ENCODE measurements at regions not wholly inside any gene's neighbourhood (a gene's known extent, or its start where the extent isn't known, plus 50 kb on each side); places are given as distances from the start of the nearest gene placed in this dataset.

DNA sequence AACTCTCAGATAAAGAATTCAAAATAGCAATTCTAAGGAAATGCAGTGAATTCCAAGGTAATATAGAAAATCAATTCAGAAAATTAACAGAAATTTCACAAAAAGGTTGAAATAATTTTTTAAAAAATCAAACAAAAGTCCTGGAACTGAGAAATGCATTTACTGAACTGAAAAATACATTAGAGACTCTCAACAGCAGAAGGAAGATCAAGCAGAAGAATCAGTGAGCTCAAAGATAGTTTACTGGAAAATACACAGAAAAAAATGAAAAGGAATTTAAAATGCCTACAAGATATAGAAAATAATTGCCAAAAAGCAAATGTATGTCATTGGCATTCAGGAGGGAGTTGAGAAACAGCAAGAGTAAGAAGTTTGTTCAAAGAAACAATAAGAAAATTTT, 107.3 kb downstream of the BUD13 start:
- Histone ChIP-seq H3K27ac (no peak overlapping the region), H3K27me3 (no peaks in the 10 kb centered on the region), H3K36me3 (no peaks in the 10 kb centered on the region), H3K9me3 (peaks cover 4 to 16% of the 10 kb centered on the region in 2 donors), H3K4me3 (no peak overlapping the region), H3K4me1 (no peaks in the 10 kb centered on the region)
- intact Hi-C loops (cut with DNase I), result no loop called here
- DNase-seq (ENCODE audit: low spot score in 2 of 2), result no peak
- TF ChIP-seq CTCF (IDR thresholded peaks at IDR 0.05), result no peak

DNA sequence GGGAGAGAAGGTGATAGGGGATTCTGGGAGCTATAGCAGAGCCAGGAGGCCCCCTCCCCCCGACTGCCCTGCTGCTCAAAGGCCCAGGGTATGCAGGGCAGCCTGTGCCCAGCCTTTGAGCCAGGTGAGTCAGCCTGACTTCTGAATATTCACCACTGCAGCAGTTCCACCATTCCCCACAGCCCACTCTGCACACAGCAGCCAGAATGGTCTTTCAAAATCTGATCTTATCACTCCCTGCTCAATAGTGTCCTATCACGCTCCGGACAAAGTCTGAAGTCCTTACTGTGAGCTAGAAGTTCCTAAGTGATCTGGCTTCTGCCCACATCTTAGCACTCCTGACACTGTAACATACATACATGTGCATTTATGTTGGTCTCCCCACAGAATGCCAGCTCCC, 111.7 kb downstream of the BUD13 start:
- Histone ChIP-seq H3K27me3 (no peaks in the 10 kb centered on the region), H3K9me3 (peaks cover 4 to 12% of the 10 kb centered on the region in 2 donors), H3K4me3 (no peak overlapping the region), H3K27ac (no peak overlapping the region), H3K4me1 (no peaks in the 10 kb centered on the region), H3K36me3 (no peaks in the 10 kb centered on the region)
- intact Hi-C loops (cut with DNase I), result no loop called here
- no peak for TF ChIP-seq CTCF (IDR thresholded peaks at IDR 0.05)
- no peak for DNase-seq (ENCODE audit: low spot score in 2 of 2)

- no peaks in the 10 kb centered on the region for H3K27me3 ChIP-seq
- peaks cover 0 to 7% of the 10 kb centered on the region in 2 donors for H3K9me3 ChIP-seq
- intact Hi-C loops (cut with DNase I), result no loop called here
- DNase-seq (ENCODE audit: low spot score in 2 of 2), result no peak
- no peak for TF ChIP-seq CTCF (IDR thresholded peaks at IDR 0.05)
- no peak overlapping the region for H3K4me3 ChIP-seq
- no peak overlapping the region for H3K27ac ChIP-seq
- no peaks in the 10 kb centered on the region for H3K36me3 ChIP-seq
- no peaks in the 10 kb centered on the region for H3K4me1 ChIP-seq
These were observed 112.8 kb downstream of the BUD13 start for GRCh38 chr11:116660011-116660410.

GRCh38 chr11:116658876-116659535, 113.8 kb downstream of the BUD13 start:
- Histone ChIP-seq H3K27ac (no peak overlapping the region), H3K9me3 (peaks cover 0 to under 1% of the 10 kb centered on the region in 2 donors), H3K36me3 (no peaks in the 10 kb centered on the region), H3K27me3 (no peaks in the 10 kb centered on the region), H3K4me1 (no peaks in the 10 kb centered on the region), H3K4me3 (no peak overlapping the region)
- no peak for DNase-seq (ENCODE audit: low spot score in 2 of 2)
- intact Hi-C loops (cut with DNase I), result no loop called here
- TF ChIP-seq CTCF (IDR thresholded peaks at IDR 0.05), result no peak

GRCh38 chr11:116657842-116658825, 114.7 kb downstream of the BUD13 start:
- intact Hi-C loops (cut with DNase I), result no loop called here
- no peaks in the 10 kb centered on the region for H3K4me1 ChIP-seq
- no peak for DNase-seq (ENCODE audit: low spot score in 2 of 2)
- H3K36me3 ChIP-seq, result no peaks in the 10 kb centered on the region
- H3K27me3 ChIP-seq, result no peaks in the 10 kb centered on the region
- no peaks in the 10 kb centered on the region for H3K9me3 ChIP-seq
- no peak overlapping the region for H3K27ac ChIP-seq
- no peak for TF ChIP-seq CTCF (IDR thresholded peaks at IDR 0.05)
- no peak overlapping the region for H3K4me3 ChIP-seq
